HepG2 (cell line): ENCODE measurements at regions not wholly inside any gene's neighbourhood (a gene's known extent, or its start where the extent isn't known, plus 50 kb on each side); places are given as distances from the start of the nearest gene placed in this dataset.

Experiments used
- AGO2 ChIP-seq: fragments of 200-400 bp; formaldehyde crosslinking; optimal IDR thresholded peaks from 2 replicates; pipeline ENCODE3; 2017; ENCODE audit warnings: mild to moderate bottlenecking, low read depth, low read length, moderate library complexity
- ARNTL ChIP-seq: sonication (generic); formaldehyde crosslinking; IDR thresholded peaks from 2 replicates; pipeline ENCODE4 v1.4.0; 2020; ENCODE audit warnings: mild to moderate bottlenecking, missing genetic modification reagents
- CREM ChIP-seq, 2 experiments: sonication (generic) in 1 of 2; formaldehyde crosslinking in 1 of 2; IDR thresholded peaks; 2 replicates each; pipeline versions ENCODE4 v1.4.0 to v1.6.1; 2016 to 2020; ENCODE audit warnings: antibody characterized with exemption in 1 of 2, mild to moderate bottlenecking in 1 of 2, missing genetic modification reagents in 1 of 2
- FOSL1 ChIP-seq: sonication (generic); formaldehyde crosslinking; IDR thresholded peaks from 2 replicates; pipeline ENCODE4 v1.9.0; 2021; ENCODE audit warnings: missing genetic modification reagents, borderline replicate concordance
- MAFK ChIP-seq, 2 experiments: IDR thresholded peaks in 1 of 2; conservative IDR thresholded peaks in 1 of 2; 2 replicates each; pipeline ENCODE4 v1.6.1; 2011; ENCODE audit warnings: improper control_type of control experiment in 2 of 2, low read length in 2 of 2
- MIER3 ChIP-seq: IDR thresholded peaks from 2 replicates; pipeline ENCODE4 v1.6.1; 2016; ENCODE audit warnings: missing compliant biosample characterization, borderline replicate concordance
- MTF2 ChIP-seq: sonication (generic); formaldehyde crosslinking; IDR thresholded peaks from 2 replicates; pipeline ENCODE4 v1.5.0; 2020; ENCODE audit warnings: missing genetic modification reagents, borderline replicate concordance
- PREB ChIP-seq: sonication (generic); formaldehyde crosslinking; IDR thresholded peaks from 2 replicates; pipeline ENCODE4 v1.4.0; 2020; ENCODE audit warnings: missing genetic modification reagents
- TCF12 ChIP-seq, 2 experiments: fragments of 450-650 bp in 1 of 2; sonication (generic) in 1 of 2; formaldehyde crosslinking in 1 of 2; IDR thresholded peaks; 2 replicates each; pipeline versions ENCODE4 v1.6.1 to v1.8.0; 2017 to 2022; ENCODE audit warnings: antibody characterized with exemption in 1 of 2, mild to moderate bottlenecking in 1 of 2, missing genetic modification reagents in 1 of 2, moderate library complexity in 1 of 2
- U2AF2 ChIP-seq: fragments of 200-400 bp; formaldehyde crosslinking; IDR thresholded peaks from 2 replicates; pipeline ENCODE4 v1.6.1; 2017; ENCODE audit warnings: low read depth, mild to moderate bottlenecking, low read length
- ZBTB3 ChIP-seq: sonication (generic); formaldehyde crosslinking; IDR thresholded peaks from 2 replicates; pipeline ENCODE4 v1.4.0; 2020; ENCODE audit warnings: low read depth, mild to moderate bottlenecking, moderate library complexity, missing genetic modification reagents, borderline replicate concordance
- ZBTB8A ChIP-seq: sonication (generic); formaldehyde crosslinking; IDR thresholded peaks from 2 replicates; pipeline ENCODE4 v1.4.0; 2020; ENCODE audit warnings: mild to moderate bottlenecking, low read depth, missing genetic modification reagents, borderline replicate concordance
- ZNF205 ChIP-seq: IDR thresholded peaks from 2 replicates; pipeline ENCODE4 v1.6.1; 2018; ENCODE audit warnings: missing biosample characterization, missing genetic modification reagents
- ZNF207 ChIP-seq: fragments of 450-650 bp; IDR thresholded peaks from 2 replicates; pipeline ENCODE4 v1.6.1; 2016; ENCODE audit warnings: antibody characterized with exemption, borderline replicate concordance
- ZNF407 ChIP-seq: sonication (generic); formaldehyde crosslinking; IDR thresholded peaks from one replicate; pipeline ENCODE4 v1.5.1; 2020; ENCODE audit warnings: mild to moderate bottlenecking, missing genetic modification reagents; ENCODE audit errors: not compliant biosample characterization
- ZNF556 ChIP-seq: sonication (generic); formaldehyde crosslinking; IDR thresholded peaks from 2 replicates; pipeline ENCODE4 v1.4.0; 2020; ENCODE audit warnings: mild to moderate bottlenecking, missing genetic modification reagents, borderline replicate concordance
- ZNF672 ChIP-seq: sonication (generic); formaldehyde crosslinking; IDR thresholded peaks from 2 replicates; pipeline ENCODE4 v1.8.1; 2022; ENCODE audit warnings: missing genetic modification reagents
- ZNF800 ChIP-seq: sonication (generic); formaldehyde crosslinking; IDR thresholded peaks from 2 replicates; pipeline ENCODE4 v1.4.0; 2020; ENCODE audit warnings: missing genetic modification reagents

- TF ChIP-seq MTF2 (no peak), CREM (IDR thresholded peaks at IDR 0.05) (peak; percentile 74), CREM (CRISPR knock-in tag; IDR thresholded peaks at IDR 0.05) (no peak), TCF12 (IDR thresholded peaks at IDR 0.05) (no peak), TCF12 (CRISPR knock-in tag; IDR thresholded peaks at IDR 0.05) (peak; percentile 45; the same call in 1 of the 2 replicates), ARNTL (CRISPR knock-in tag) (no peak), ZNF207 (no peak), ZNF205 (CRISPR knock-in tag) (no peak; the same call in 1 of the 2 replicates), MAFK (conservative IDR thresholded peaks at IDR 0.05 in 1 of 2, IDR thresholded peaks at IDR 0.05 in 1 of 2; ENCODE audit: low read length in 2 of 2) (no peak), FOSL1 (no peak), MIER3 (peak; percentile 59; the same call in 1 of the 2 replicates), U2AF2 (no peak), PREB (no peak), ZBTB8A (CRISPR knock-in tag) (no peak), ZNF672 (CRISPR knock-in tag) (no peak), ZNF800 (CRISPR knock-in tag) (no peak), ZBTB3 (no peak), AGO2 (no peak), ZNF556 (CRISPR knock-in tag) (no peak; the same call in 1 of the 2 replicates), ZNF407 (CRISPR knock-in tag) (no peak)
Measured at GRCh38 chr2:42959234-42960001, 167.0 kb upstream of the HAAO start (continued).
